CD4-positive, CD25-positive, alpha-beta regulatory T cell (primary cell): ENCODE measurements at regions not wholly inside any gene's neighbourhood (a gene's known extent, or its start where the extent isn't known, plus 50 kb on each side); places are given as distances from the start of the nearest gene placed in this dataset.
"Not testable (repeated sequence)": the region's sequence is repeated elsewhere in the genome, so short reads cannot be mapped to it uniquely, and the experiment has no call there.

Experiments used
- ATAC-seq, 2 donors: fragments of 150-1000 bp; cut with Tn5 transposase; one replicate each; pipeline ENCODE4 v1.10.0; 2021; ENCODE audit warnings: low read depth in 2 of 2, moderate number of reproducible peaks in 2 of 2, moderate library complexity in 1 of 2
- DNase-seq, 3 donors: peaks; one replicate each; pipeline versions ENCODE4 v3.0.0 to v3.0.0-alpha.2; 2012 to 2022; ENCODE audit warnings: mixed read lengths in 1 of 3
- H3K27ac ChIP-seq: one replicate; pipeline ENCODE4 v1.7.0; 2013; ENCODE audit warnings: mild to moderate bottlenecking, low read length; ENCODE audit not compliant: insufficient read depth, poor library complexity, severe bottlenecking
- H3K27me3 ChIP-seq: one replicate; pipeline ENCODE4 v1.7.0; 2013; ENCODE audit warnings: low read length; ENCODE audit not compliant: control insufficient read depth, insufficient read depth
- H3K36me3 ChIP-seq: one replicate; pipeline ENCODE4 v1.7.0; 2013; ENCODE audit warnings: mild to moderate bottlenecking, low read length, moderate library complexity; ENCODE audit not compliant: control insufficient read depth, insufficient read depth
- H3K4me1 ChIP-seq: 2 replicates; pipeline ENCODE4 v1.7.0; 2013; ENCODE audit warnings: mild to moderate bottlenecking, low read length; ENCODE audit not compliant: insufficient read depth, control insufficient read depth, poor library complexity, severe bottlenecking
- H3K4me3 ChIP-seq: one replicate; pipeline ENCODE4 v1.7.0; 2013; ENCODE audit warnings: low read depth, mild to moderate bottlenecking, low read length, moderate library complexity
- H3K9me3 ChIP-seq, 2 experiments: 1 replicate in 1 of 2; 2 replicates in 1 of 2; pipeline ENCODE4 v1.7.0; 2013; ENCODE audit warnings: low read length in 2 of 2, mild to moderate bottlenecking in 1 of 2, moderate library complexity in 1 of 2; ENCODE audit not compliant: control insufficient read depth in 2 of 2
- H3K27ac Mint-ChIP-seq, 3 donors: one replicate each; pipeline ENCODE4 v1.8.0; 2020 to 2022; ENCODE audit warnings: mild to moderate bottlenecking in 3 of 3, mixed read lengths in 3 of 3, moderate library complexity in 2 of 3
- H3K27me3 Mint-ChIP-seq: one replicate; pipeline ENCODE4 v1.8.0; 2022; ENCODE audit warnings: mild to moderate bottlenecking, mixed read lengths
- H3K36me3 Mint-ChIP-seq: one replicate; pipeline ENCODE4 v1.8.0; 2020; ENCODE audit warnings: mixed read lengths
- H3K4me1 Mint-ChIP-seq, 4 donors: one replicate each; pipeline ENCODE4 v1.8.0; 2020 to 2022; ENCODE audit warnings: mixed read lengths in 4 of 4, mild to moderate bottlenecking in 1 of 4
- H3K4me3 Mint-ChIP-seq, 4 donors: one replicate each; pipeline ENCODE4 v1.8.0; 2020 to 2022; ENCODE audit warnings: mild to moderate bottlenecking in 4 of 4, mixed read lengths in 4 of 4, moderate library complexity in 3 of 4
- H3K9me3 Mint-ChIP-seq, 7 donors: one replicate each; pipeline ENCODE4 v1.8.0; 2020 to 2022; ENCODE audit warnings: mixed read lengths in 7 of 7, mild to moderate bottlenecking in 3 of 7, moderate library complexity in 2 of 7

- ATAC-seq (no peak), DNase-seq (no peak)
- Histone ChIP-seq H3K36me3 (no peaks in the 10 kb centered on the region), H3K27ac (no peak overlapping the region), H3K4me3 (no peak overlapping the region), H3K27me3 (no peaks in the 10 kb centered on the region), H3K4me1 (no peaks in the 10 kb centered on the region), H3K9me3 (no peaks in the 10 kb centered on the region)
- H3K27me3 Mint-ChIP-seq = no peaks in the 10 kb centered on the region
- no peak overlapping the region for H3K27ac Mint-ChIP-seq
- H3K4me1 Mint-ChIP-seq = no peaks in the 10 kb centered on the region
- no peaks in the 10 kb centered on the region for H3K36me3 Mint-ChIP-seq
- H3K9me3 Mint-ChIP-seq = peaks cover 0 to 26% (median 3%) of the 10 kb centered on the region in 7 donors
- no peak overlapping the region for H3K4me3 Mint-ChIP-seq
These were observed 343.1 kb downstream of the TFAP2B start for GRCh38 chr6:51161752-51162151.

- H3K27me3 Mint-ChIP-seq = no peaks in the 10 kb centered on the region
- no peaks in the 10 kb centered on the region for H3K4me1 Mint-ChIP-seq
- Histone ChIP-seq H3K4me3 (no peak overlapping the region), H3K36me3 (no peaks in the 10 kb centered on the region), H3K9me3 (peaks cover 0 to 6% of the 10 kb centered on the region in 2 experiments), H3K27ac (no peak overlapping the region), H3K4me1 (no peaks in the 10 kb centered on the region), H3K27me3 (no peaks in the 10 kb centered on the region)
- H3K27ac Mint-ChIP-seq = no peak overlapping the region
- no peaks in the 10 kb centered on the region for H3K36me3 Mint-ChIP-seq
- no peak for ATAC-seq
- H3K4me3 Mint-ChIP-seq = no peak overlapping the region
- H3K9me3 Mint-ChIP-seq = peaks cover 0 to 27% (median 5%) of the 10 kb centered on the region in 7 donors
- DNase-seq = no peak
These were observed 345.3 kb downstream of the TFAP2B start for GRCh38 chr6:51163843-51164529.

- no peaks in the 10 kb centered on the region for H3K27me3 ChIP-seq
- no peak overlapping the region for H3K4me3 ChIP-seq
- H3K36me3 ChIP-seq = no peaks in the 10 kb centered on the region
- no peaks in the 10 kb centered on the region for H3K36me3 Mint-ChIP-seq
- peaks cover 0 to 34% (median 6%) of the 10 kb centered on the region in 7 donors for H3K9me3 Mint-ChIP-seq
- H3K4me1 ChIP-seq = no peaks in the 10 kb centered on the region
- H3K4me1 Mint-ChIP-seq = no peaks in the 10 kb centered on the region
- no peak overlapping the region for H3K27ac ChIP-seq
- H3K9me3 ChIP-seq = peaks cover 0 to 6% of the 10 kb centered on the region in 2 experiments
- H3K27me3 Mint-ChIP-seq = no peaks in the 10 kb centered on the region
- H3K4me3 Mint-ChIP-seq = no peak overlapping the region
- no peak overlapping the region for H3K27ac Mint-ChIP-seq
- ATAC-seq (no peak), DNase-seq (no peak)
These were observed 348.2 kb downstream of the TFAP2B start for GRCh38 chr6:51166914-51167313.

GRCh38 chr6:51167468-51167867 lies 348.8 kb downstream of the TFAP2B start:
- no peaks in the 10 kb centered on the region for H3K4me1 ChIP-seq
- DNase-seq = no peak
- no peaks in the 10 kb centered on the region for H3K36me3 ChIP-seq
- H3K27ac ChIP-seq = no peak overlapping the region
- H3K4me3 Mint-ChIP-seq = no peak overlapping the region
- H3K9me3 Mint-ChIP-seq = peaks cover 0 to 34% (median 6%) of the 10 kb centered on the region in 7 donors
- H3K9me3 ChIP-seq = peaks cover 0 to 6% of the 10 kb centered on the region in 2 experiments
- H3K4me3 ChIP-seq = no peak overlapping the region
- H3K36me3 Mint-ChIP-seq = no peaks in the 10 kb centered on the region
- H3K4me1 Mint-ChIP-seq = no peaks in the 10 kb centered on the region
- no peak for ATAC-seq
- no peaks in the 10 kb centered on the region for H3K27me3 ChIP-seq
- no peaks in the 10 kb centered on the region for H3K27me3 Mint-ChIP-seq
- H3K27ac Mint-ChIP-seq = no peak overlapping the region

GRCh38 chr6:51182827-51183226 lies 364.2 kb downstream of the TFAP2B start:
- Mint-ChIP-seq H3K27me3 (no peaks in the 10 kb centered on the region), H3K4me3 (no peak overlapping the region), H3K9me3 (peaks cover 0 to 6% (median 2%) of the 10 kb centered on the region in 7 donors), H3K4me1 (no peaks in the 10 kb centered on the region), H3K27ac (no peak overlapping the region), H3K36me3 (no peaks in the 10 kb centered on the region)
- Histone ChIP-seq H3K27me3 (no peaks in the 10 kb centered on the region), H3K4me1 (no peaks in the 10 kb centered on the region), H3K4me3 (no peak overlapping the region), H3K27ac (no peak overlapping the region), H3K36me3 (no peaks in the 10 kb centered on the region), H3K9me3 (no peaks in the 10 kb centered on the region)
- ATAC-seq (no peak), DNase-seq (no peak)

- no peaks in the 10 kb centered on the region for H3K27me3 ChIP-seq
- H3K4me1 Mint-ChIP-seq = no peaks in the 10 kb centered on the region
- DNase-seq (no peak), ATAC-seq (no peak)
- no peaks in the 10 kb centered on the region for H3K9me3 ChIP-seq
- H3K36me3 Mint-ChIP-seq = no peaks in the 10 kb centered on the region
- peaks cover 0 to 8% (median 3%) of the 10 kb centered on the region in 7 donors for H3K9me3 Mint-ChIP-seq
- no peaks in the 10 kb centered on the region for H3K36me3 ChIP-seq
- H3K4me3 ChIP-seq = no peak overlapping the region
- H3K27ac Mint-ChIP-seq = no peak overlapping the region
- H3K27me3 Mint-ChIP-seq = no peaks in the 10 kb centered on the region
- no peak overlapping the region for H3K4me3 Mint-ChIP-seq
- no peaks in the 10 kb centered on the region for H3K4me1 ChIP-seq
- H3K27ac ChIP-seq = no peak overlapping the region
These were observed 365.4 kb downstream of the TFAP2B start for GRCh38 chr6:51184046-51184445.

- not testable (repeated sequence) for H3K9me3 Mint-ChIP-seq, H3K4me1 ChIP-seq, DNase-seq, H3K27me3 Mint-ChIP-seq, H3K4me3 Mint-ChIP-seq, H3K36me3 ChIP-seq, H3K27ac ChIP-seq, ATAC-seq, H3K36me3 Mint-ChIP-seq, H3K27me3 ChIP-seq, H3K4me1 Mint-ChIP-seq, H3K4me3 ChIP-seq, H3K9me3 ChIP-seq, H3K27ac Mint-ChIP-seq
These were observed 374.5 kb downstream of the TFAP2B start for GRCh38 chr6:51193163-51193562.

DNA sequence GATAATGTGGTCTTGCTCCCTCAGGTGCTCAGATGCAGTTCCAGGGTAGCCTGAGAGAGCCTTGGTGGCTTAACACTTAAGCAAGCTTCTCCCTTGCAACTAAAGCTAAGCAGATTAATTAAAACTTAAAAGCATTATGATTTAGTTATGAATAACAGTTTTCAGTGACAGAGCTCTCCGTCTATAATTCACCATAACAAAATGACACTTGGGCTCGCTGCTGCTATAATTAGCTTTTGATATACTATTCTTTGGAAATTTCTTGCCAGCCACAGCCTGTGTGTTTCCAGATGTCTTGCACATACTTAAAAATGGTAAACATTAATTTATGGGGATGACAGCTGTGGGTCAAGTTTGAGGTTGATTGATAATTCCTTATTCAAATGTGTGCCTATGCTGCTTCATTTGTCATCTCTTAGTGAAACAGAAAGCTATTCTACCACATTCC lies 380.5 kb downstream of the TFAP2B start:
- no peaks in the 10 kb centered on the region for H3K27me3 ChIP-seq
- no peaks in the 10 kb centered on the region for H3K36me3 ChIP-seq
- Mint-ChIP-seq H3K36me3 (no peaks in the 10 kb centered on the region), H3K4me1 (no peaks in the 10 kb centered on the region), H3K27ac (no peak overlapping the region), H3K27me3 (no peaks in the 10 kb centered on the region), H3K4me3 (no peak overlapping the region), H3K9me3 (peaks cover 0 to 1% (median 0%) of the 10 kb centered on the region in 7 donors)
- ATAC-seq = no peak
- H3K9me3 ChIP-seq = no peaks in the 10 kb centered on the region
- H3K27ac ChIP-seq = no peak overlapping the region
- H3K4me1 ChIP-seq = no peaks in the 10 kb centered on the region
- no peak overlapping the region for H3K4me3 ChIP-seq
- DNase-seq = no peak
